BLaER1 treated with 17β-estradiol and CSF1 and Interleukin-3, amounts not matched to agents 10 nM and 100 nM (cell line): ENCODE measurements at regions not wholly inside any gene's neighbourhood (a gene's known extent, or its start where the extent isn't known, plus 50 kb on each side); places are given as distances from the start of the nearest gene placed in this dataset.

Source experiments
- H3K27ac ChIP-seq, 11 experiments: shearing (Covaris generic); formaldehyde crosslinking; 2 replicates each; pipeline ENCODE4 v1.8.1; 2022
- H3K27me3 ChIP-seq, 11 experiments: shearing (Covaris generic); formaldehyde crosslinking; 2 replicates each; pipeline ENCODE4 v1.8.1; 2022
- H3K36me3 ChIP-seq, 11 experiments: shearing (Covaris generic); formaldehyde crosslinking; 2 replicates each; pipeline ENCODE4 v1.8.1; 2022
- H3K4me1 ChIP-seq, 10 experiments: shearing (Covaris generic); formaldehyde crosslinking; 2 replicates each; pipeline ENCODE4 v1.8.1; 2022
- H3K4me2 ChIP-seq, 11 experiments: shearing (Covaris generic); formaldehyde crosslinking; 2 replicates each; pipeline ENCODE4 v1.8.1; 2022
- H3K4me3 ChIP-seq, 10 experiments: shearing (Covaris generic); formaldehyde crosslinking; 2 replicates each; pipeline ENCODE4 v1.8.1; 2022
- H3K9ac ChIP-seq, 11 experiments: shearing (Covaris generic); formaldehyde crosslinking; 2 replicates each; pipeline ENCODE4 v1.8.1; 2022
- H3K9me3 ChIP-seq, 11 experiments: shearing (Covaris generic); formaldehyde crosslinking; replicated peaks in 1 of 11; 2 replicates each; pipeline ENCODE4 v1.8.1; 2022
- H4K20me1 ChIP-seq, 11 experiments: shearing (Covaris generic); formaldehyde crosslinking; 2 replicates each; pipeline ENCODE4 v1.8.1; 2022
- Cebpa-rat ChIP-seq, 11 experiments: shearing (Covaris generic); IDR thresholded peaks; 2 replicates each; pipeline ENCODE4 v1.8.1; 2022

- peaks cover 0 to 2% (median under 1%) of the 10 kb centered on the region in 11 experiments; a peak in 5 of 22 replicates for H3K27me3 ChIP-seq
- no peak for TF ChIP-seq Cebpa-rat (IDR thresholded peaks at IDR 0.05)
- H4K20me1 ChIP-seq = no peaks in the 10 kb centered on the region
Measured at GRCh38 chr22:22064580-22064979, 82.0 kb upstream of the TOP3B start.

GRCh38 chr22:22062306-22062793, 79.8 kb upstream of the TOP3B start:
- H3K4me2 ChIP-seq = peak overlapping the region in 9 of 11 experiments; percentile 19 to 76 (median 64); a peak in 11 of 22 replicates
- no peak overlapping the region for H3K4me3 ChIP-seq
- H4K20me1 ChIP-seq = no peaks in the 10 kb centered on the region
- no peaks in the 10 kb centered on the region for H3K36me3 ChIP-seq
- peaks cover 6 to 37% (median 33%) of the 10 kb centered on the region in 10 experiments; a peak in 18 of 20 replicates for H3K4me1 ChIP-seq
- peaks cover 0 to 18% (median 10%) of the 10 kb centered on the region in 11 experiments; a peak in 13 of 22 replicates for H3K27me3 ChIP-seq
- no peaks in the 10 kb centered on the region; a peak in 1 of 22 replicates for H3K9me3 ChIP-seq
- H3K9ac ChIP-seq = peak overlapping the region in 6 of 11 experiments; percentile 36 to 71 (median 50); a peak in 7 of 22 replicates
- no peak for TF ChIP-seq Cebpa-rat (IDR thresholded peaks at IDR 0.05)
- H3K27ac ChIP-seq = peak overlapping the region in 8 of 11 experiments; percentile 39 to 86 (median 81); a peak in 16 of 22 replicates

More at GRCh38 chr22:22064580-22064979, 82.0 kb upstream of the TOP3B start:
- peaks cover 6 to 37% (median 29%) of the 10 kb centered on the region in 10 experiments; a peak in 18 of 20 replicates for H3K4me1 ChIP-seq
- no peaks in the 10 kb centered on the region; a peak in 1 of 22 replicates for H3K9me3 ChIP-seq
- H3K27ac ChIP-seq = no peak overlapping the region
- H3K4me2 ChIP-seq = no peak overlapping the region
- H3K4me3 ChIP-seq = no peak overlapping the region
- H3K9ac ChIP-seq = no peak overlapping the region
- H3K36me3 ChIP-seq = no peaks in the 10 kb centered on the region

- peak overlapping the region in 8 of 11 experiments; percentile 13 to 71 (median 62); a peak in 14 of 22 replicates for H3K9ac ChIP-seq
- no peaks in the 10 kb centered on the region; a peak in 1 of 22 replicates for H3K9me3 ChIP-seq
- H3K4me3 ChIP-seq = no peak overlapping the region
- no peaks in the 10 kb centered on the region for H4K20me1 ChIP-seq
- no peaks in the 10 kb centered on the region for H3K36me3 ChIP-seq
- H3K27me3 ChIP-seq = peaks cover 0 to 18% (median 10%) of the 10 kb centered on the region in 11 experiments; a peak in 13 of 22 replicates
- H3K4me2 ChIP-seq = peak overlapping the region in 9 of 11 experiments; percentile 19 to 76 (median 64); a peak in 17 of 22 replicates
- H3K27ac ChIP-seq = peak overlapping the region in 9 of 11 experiments; percentile 44 to 86 (median 81); a peak in 17 of 22 replicates
- peak in 7 of 11 experiments; percentile 51 to 91 (median 84); a peak in 12 of 22 replicates for TF ChIP-seq Cebpa-rat (IDR thresholded peaks at IDR 0.05)
- peaks cover 6 to 40% (median 33%) of the 10 kb centered on the region in 10 experiments; a peak in 18 of 20 replicates for H3K4me1 ChIP-seq
Measured at GRCh38 chr22:22061085-22062077, 78.8 kb upstream of the TOP3B start.

GRCh38 chr22:22060200-22061084, 77.9 kb upstream of the TOP3B start:
- Histone ChIP-seq H3K9ac (peak overlapping the region in 6 of 11 experiments; percentile 54 to 71 (median 68); a peak in 12 of 22 replicates), H3K4me2 (peak overlapping the region in 8 of 11 experiments; percentile 60 to 76 (median 64); a peak in 16 of 22 replicates), H3K4me3 (no peak overlapping the region), H3K27me3 (peaks cover 0 to 18% (median 10%) of the 10 kb centered on the region in 11 experiments; a peak in 13 of 22 replicates), H3K9me3 (no peaks in the 10 kb centered on the region; a peak in 1 of 22 replicates), H3K27ac (peak overlapping the region in 8 of 11 experiments; percentile 65 to 86 (median 81); a peak in 16 of 22 replicates), H3K4me1 (peaks cover 6 to 40% (median 33%) of the 10 kb centered on the region in 10 experiments; a peak in 18 of 20 replicates), H3K36me3 (no peaks in the 10 kb centered on the region), H4K20me1 (no peaks in the 10 kb centered on the region)
- TF ChIP-seq Cebpa-rat (IDR thresholded peaks at IDR 0.05) = no peak

GRCh38 chr22:22059291-22060002, 76.9 kb upstream of the TOP3B start:
- no peak overlapping the region for H3K9ac ChIP-seq
- H3K4me1 ChIP-seq = peaks cover 6 to 40% (median 33%) of the 10 kb centered on the region in 10 experiments; a peak in 18 of 20 replicates
- peak overlapping the region in 7 of 11 experiments; percentile 39 to 66 (median 49); a peak in 13 of 22 replicates for H3K4me2 ChIP-seq
- H3K36me3 ChIP-seq = no peaks in the 10 kb centered on the region
- H3K9me3 ChIP-seq = no peaks in the 10 kb centered on the region; a peak in 1 of 22 replicates
- no peak overlapping the region for H3K27ac ChIP-seq
- H3K27me3 ChIP-seq = peaks cover 0 to 18% (median 10%) of the 10 kb centered on the region in 11 experiments; a peak in 13 of 22 replicates
- no peaks in the 10 kb centered on the region for H4K20me1 ChIP-seq
- no peak overlapping the region for H3K4me3 ChIP-seq
- no peak for TF ChIP-seq Cebpa-rat (IDR thresholded peaks at IDR 0.05)

GRCh38 chr22:22058633-22059290, 76.2 kb upstream of the TOP3B start:
- H3K9ac ChIP-seq = no peak overlapping the region
- H3K9me3 ChIP-seq = no peaks in the 10 kb centered on the region; a peak in 1 of 22 replicates
- H3K4me2 ChIP-seq = peak overlapping the region in 7 of 11 experiments; percentile 39 to 66 (median 49); a peak in 13 of 22 replicates
- H3K4me1 ChIP-seq = peaks cover 6 to 40% (median 33%) of the 10 kb centered on the region in 10 experiments; a peak in 18 of 20 replicates
- no peaks in the 10 kb centered on the region for H4K20me1 ChIP-seq
- H3K27me3 ChIP-seq = peaks cover 0 to 18% (median 10%) of the 10 kb centered on the region in 11 experiments; a peak in 13 of 22 replicates
- no peak overlapping the region for H3K27ac ChIP-seq
- no peak overlapping the region for H3K4me3 ChIP-seq
- no peak for TF ChIP-seq Cebpa-rat (IDR thresholded peaks at IDR 0.05)
- H3K36me3 ChIP-seq = no peaks in the 10 kb centered on the region
